Endothelial cell of umbilical vein (primary cell): ENCODE measurements at regions not wholly inside any gene's neighbourhood (a gene's known extent, or its start where the extent isn't known, plus 50 kb on each side); places are given as distances from the start of the nearest gene placed in this dataset.

Experiments
- BruUV-seq: library from RNA; stranded (reverse); fragments of 400-500 nt; replicated peaks from 2 replicates; lab custom pipeline; 2021; lab: Mats Ljungman, UMichigan
- CTCF ChIA-PET: fragments of 300-600, 350-600 bp; sonication (Branson Sonifier 250); formaldehyde crosslinking; loops from one replicate; lab custom pipeline; 2021; ENCODE audit warnings: antibody characterized with exemption, inconsistent platforms; lab: Charles Lee
- POLR2A ChIA-PET: fragments of 300-600, 350-600 bp; sonication (Branson Sonifier 250); formaldehyde crosslinking; loops from one replicate; lab custom pipeline; 2021; ENCODE audit warnings: antibody characterized with exemption, inconsistent platforms; lab: Charles Lee
- DNase-seq: peaks from one replicate; pipeline ENCODE4 v3.0.0-alpha.2; 2011; ENCODE audit warnings: low read depth, low spot score
- FAIRE-seq: peaks from 2 replicates; lab custom pipeline; 2011; peaks lifted over from hg19 to GRCh38; lab: Jason Lieb, UNC
- H2AFZ ChIP-seq: 2 replicates; pipeline ENCODE4 v1.6.0; 2012; ENCODE audit warnings: low read depth, low read length, control low read depth, inconsistent platforms
- H3K27ac ChIP-seq: 2 replicates; pipeline ENCODE4 v1.5.1; 2011; ENCODE audit warnings: low read depth, mild to moderate bottlenecking, control low read depth, low read length, moderate library complexity; ENCODE audit not compliant: insufficient read depth
- H3K27me3 ChIP-seq, 2 experiments: 2 replicates each; pipeline versions ENCODE4 v1.6.0 to v1.6.1; 2011; ENCODE audit warnings: low read length in 2 of 2, mixed read lengths in 1 of 2; ENCODE audit not compliant: control insufficient read depth in 2 of 2, insufficient read depth in 2 of 2
- H3K36me3 ChIP-seq, 2 experiments: 2 replicates in 1 of 2; 3 replicates in 1 of 2; pipeline ENCODE4 v1.5.1; 2011; ENCODE audit warnings: low read length in 2 of 2, mild to moderate bottlenecking in 1 of 2, moderate library complexity in 1 of 2; ENCODE audit not compliant: control insufficient read depth in 2 of 2, insufficient read depth in 2 of 2; ENCODE audit errors: extremely low read depth in 1 of 2
- H3K4me1 ChIP-seq: 3 replicates; pipeline ENCODE4 v1.5.1; 2011; ENCODE audit warnings: mild to moderate bottlenecking, low read length; ENCODE audit not compliant: control insufficient read depth, insufficient read depth; ENCODE audit errors: extremely low read depth
- H3K4me2 ChIP-seq: 2 replicates; pipeline ENCODE4 v1.6.1; 2011; ENCODE audit warnings: low read length, control low read depth, mixed read lengths; ENCODE audit not compliant: insufficient read depth
- H3K4me3 ChIP-seq, 3 experiments: fragments of 200-600 bp in 1 of 3; sonication (generic), shearing (Covaris generic) in 1 of 3; replicated peaks in 1 of 3; 2 replicates each; pipeline ENCODE4 v1.5.1; 2011 to 2016; ENCODE audit warnings: control low read depth in 3 of 3, low read length in 3 of 3, mild to moderate bottlenecking in 2 of 3, inconsistent platforms in 1 of 3, low read depth in 1 of 3, moderate library complexity in 1 of 3; ENCODE audit not compliant: insufficient read depth in 1 of 3
- H3K79me2 ChIP-seq: 2 replicates; pipeline ENCODE4 v1.6.0; 2012; ENCODE audit warnings: low read length, inconsistent platforms; ENCODE audit not compliant: control insufficient read depth, insufficient read depth
- H3K9ac ChIP-seq: replicated peaks from 2 replicates; pipeline ENCODE3; 2011; ENCODE audit warnings: low read length, control low read depth; ENCODE audit not compliant: insufficient read depth; ENCODE audit errors: extremely low read depth
- H3K9me1 ChIP-seq: replicated peaks from 3 replicates; pipeline ENCODE4 v1.6.0; 2011; ENCODE audit warnings: mild to moderate bottlenecking, low read length; ENCODE audit not compliant: control insufficient read depth, insufficient read depth; ENCODE audit errors: extremely low read depth
- H3K9me3 ChIP-seq: replicated peaks from 2 replicates; pipeline ENCODE4 v1.5.1; 2012; ENCODE audit warnings: low read length, inconsistent platforms; ENCODE audit not compliant: control insufficient read depth, insufficient read depth
- H4K20me1 ChIP-seq: replicated peaks from 2 replicates; pipeline ENCODE3; 2011; ENCODE audit warnings: mild to moderate bottlenecking, low read length; ENCODE audit not compliant: control insufficient read depth, insufficient read depth; ENCODE audit errors: extremely low read depth
- CTCF ChIP-seq, 2 donors: IDR thresholded peaks; 1 replicate in 1 of 2; 2 replicates in 1 of 2; pipeline ENCODE4 v1.5.1; 2011; ENCODE audit warnings: low read length in 2 of 2, mild to moderate bottlenecking in 2 of 2, moderate library complexity in 2 of 2, control low read depth in 1 of 2, inconsistent platforms in 1 of 2, low read depth in 1 of 2; ENCODE audit not compliant: insufficient read depth in 1 of 2; ENCODE audit errors: extremely low read depth in 1 of 2
- EZH2 ChIP-seq: IDR thresholded peaks from 2 replicates; pipeline ENCODE4 v1.6.1; 2012; ENCODE audit warnings: borderline replicate concordance, low read depth, mild to moderate bottlenecking, moderate library complexity, low read length, inconsistent platforms; ENCODE audit not compliant: severe bottlenecking
- FOS ChIP-seq: IDR thresholded peaks from 2 replicates; pipeline ENCODE4 v1.6.1; 2011; ENCODE audit warnings: mild to moderate bottlenecking, low read length, moderate library complexity, borderline replicate concordance; ENCODE audit not compliant: insufficient read depth
- GATA2 ChIP-seq: IDR thresholded peaks from 2 replicates; pipeline ENCODE4 v1.7.0; 2011; ENCODE audit warnings: low read depth, mild to moderate bottlenecking, moderate library complexity, mixed read lengths, low read length; ENCODE audit not compliant: insufficient read length, insufficient read depth
- JUN ChIP-seq: IDR thresholded peaks from 2 replicates; pipeline ENCODE4 v1.6.1; 2011; ENCODE audit warnings: borderline replicate concordance, low read depth; ENCODE audit not compliant: insufficient read length, insufficient read depth
- MYC ChIP-seq: IDR thresholded peaks from one replicate; pipeline ENCODE4 v1.6.1; 2011; ENCODE audit warnings: mild to moderate bottlenecking, low read depth, low read length
- POLR2A ChIP-seq: IDR thresholded peaks from 2 replicates; pipeline ENCODE4 v1.6.1; 2012; ENCODE audit warnings: low read depth, mild to moderate bottlenecking, control low read depth, low read length
- POLR2AphosphoS5 ChIP-seq: IDR thresholded peaks from 2 replicates; pipeline ENCODE4 v1.6.1; 2012; ENCODE audit warnings: low read depth, mild to moderate bottlenecking, control low read depth, low read length, moderate library complexity; ENCODE audit not compliant: insufficient read depth
- dilution Hi-C: fragments of 300-500 bp; cut with MboI; formaldehyde crosslinking; loops from one replicate; pipeline ENCODE4 v1.15.0; 2019; ENCODE audit warnings: low sequenced_read_pairs; ENCODE audit not compliant: extremely low pct_ligation_motif_present
- intact Hi-C: fragments of 100-400 bp; cut with micrococcal nuclease; formaldehyde crosslinking; loops from one replicate; pipeline ENCODE4 v1.10.0; 2022
- TF ChIP-seq, protein P1 (sequence below): IDR thresholded peaks from 2 replicates; pipeline ENCODE4 v1.6.1; 2011; ENCODE audit not compliant: insufficient read depth, insufficient read length

DNA sequence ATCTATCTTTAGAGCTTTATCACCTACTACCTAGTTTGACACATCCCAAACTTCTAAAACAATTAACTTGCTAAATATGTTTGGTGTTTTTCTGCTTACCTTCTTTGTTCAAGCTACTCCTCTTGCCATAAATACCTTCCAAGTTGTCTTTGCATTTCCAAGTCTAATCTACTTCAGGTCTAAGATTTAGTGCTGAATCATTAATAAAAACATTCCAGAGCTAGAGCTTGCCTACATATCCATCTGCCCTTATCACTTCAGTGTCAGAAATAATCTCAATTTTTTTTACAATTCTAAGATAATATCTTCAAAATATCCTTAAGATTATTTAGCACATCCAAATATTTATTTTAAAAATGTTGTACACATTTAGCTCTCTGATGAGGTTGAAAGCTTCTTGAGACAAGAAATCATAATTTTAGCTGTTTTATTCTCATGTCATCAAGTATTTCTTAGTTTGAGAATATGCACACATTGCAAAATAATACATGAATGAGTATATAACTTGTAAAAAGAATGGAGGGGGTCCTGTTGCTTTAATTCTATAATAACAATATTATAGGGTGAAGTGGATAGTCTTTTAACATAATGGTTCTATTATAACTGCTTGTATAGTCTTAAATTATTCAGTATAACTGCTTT, 466.3 kb downstream of the SEMA3D start:
- Histone ChIP-seq H3K9me1 (no peaks in the 10 kb centered on the region), H3K4me2 (no peak overlapping the region), H3K4me1 (no peaks in the 10 kb centered on the region), H3K27ac (no peak overlapping the region), H2AFZ (no peak overlapping the region), H3K4me3 (no peak overlapping the region), H3K27me3 (no peaks in the 10 kb centered on the region), H3K79me2 (no peaks in the 10 kb centered on the region), H3K9me3 (no peaks in the 10 kb centered on the region), H3K9ac (no peak overlapping the region), H4K20me1 (no peaks in the 10 kb centered on the region), H3K36me3 (no peaks in the 10 kb centered on the region)
- no peak for TF ChIP-seq CTCF (IDR thresholded peaks at IDR 0.05; ENCODE audit: extremely low read depth in 1 of 2, insufficient read depth in 1 of 2, low read depth in 1 of 2, low read length in 2 of 2)
- no peak for TF ChIP-seq FOS
- TF ChIP-seq GATA2: no peak
- no TSS peak for BruUV-seq
- dilution Hi-C loops (no loop called here), intact Hi-C loops (no loop called here)
- DNase-seq: no peak
- ChIA-PET CTCF (interaction anchor here (1.7 kb wide), 1 partner anchor 9 kb away, joined by 3 read pairs; no protein-coding TSS in a partner anchor), POLR2A (no interaction called here)
- FAIRE-seq: no peak

GRCh38 chr7:84714765-84715164, 472.1 kb downstream of the SEMA3D start:
- dilution Hi-C loops: no loop called here

More at GRCh38 chr7:84714765-84715164, 472.1 kb downstream of the SEMA3D start:
- Histone ChIP-seq H3K9me3 (no peaks in the 10 kb centered on the region), H3K9me1 (no peaks in the 10 kb centered on the region), H3K4me3 (no peak overlapping the region), H3K4me2 (no peak overlapping the region), H3K36me3 (no peaks in the 10 kb centered on the region), H3K9ac (no peak overlapping the region), H2AFZ (peak overlapping the region; percentile 42), H4K20me1 (no peaks in the 10 kb centered on the region), H3K27ac (no peak overlapping the region), H3K27me3 (no peaks in the 10 kb centered on the region), H3K79me2 (no peaks in the 10 kb centered on the region), H3K4me1 (no peaks in the 10 kb centered on the region)
- BruUV-seq: no TSS peak
- no peak for FAIRE-seq
- TF ChIP-seq POLR2A (no peak), JUN (no peak), EZH2 (no peak), FOS (no peak), POLR2AphosphoS5 (no peak), CTCF (IDR thresholded peaks at IDR 0.05; ENCODE audit: extremely low read depth in 1 of 2, insufficient read depth in 1 of 2, low read depth in 1 of 2, low read length in 2 of 2) (no peak), GATA2 (no peak), MYC (no peak)
- TF ChIP-seq, protein P1, sequence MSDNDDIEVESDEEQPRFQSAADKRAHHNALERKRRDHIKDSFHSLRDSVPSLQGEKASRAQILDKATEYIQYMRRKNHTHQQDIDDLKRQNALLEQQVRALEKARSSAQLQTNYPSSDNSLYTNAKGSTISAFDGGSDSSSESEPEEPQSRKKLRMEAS: no peak
- DNase-seq: no peak
- ChIA-PET POLR2A (no interaction called here), CTCF (no interaction called here)
- intact Hi-C loops: no loop called here
